Stomach (tissue), 4 donors: ENCODE measurements at regions not wholly inside any gene's neighbourhood (a gene's known extent, or its start where the extent isn't known, plus 50 kb on each side); places are given as distances from the start of the nearest gene placed in this dataset.

Experiments
- CTCF ChIP-seq, 7 experiments: fragments of 450-650 bp in 4 of 7; fragments of 200-600 bp in 3 of 7; sonication (generic) in 3 of 7; IDR thresholded peaks; one replicate each; pipeline ENCODE4 v1.5.1; 2016 to 2019; ENCODE audit warnings: antibody characterized with exemption in 7 of 7, control low read depth in 2 of 7, mild to moderate bottlenecking in 1 of 7
- EP300 ChIP-seq: sonication (generic); formaldehyde crosslinking; IDR thresholded peaks from one replicate; pipeline ENCODE4 v1.6.1; 2017; ENCODE audit warnings: antibody characterized with exemption
- POLR2A ChIP-seq, 4 donors: fragments of 450-650 bp; IDR thresholded peaks; one replicate each; pipeline ENCODE4 v1.6.1; 2016; ENCODE audit warnings: antibody characterized with exemption in 4 of 4, control low read depth in 2 of 4, mild to moderate bottlenecking in 1 of 4, moderate library complexity in 1 of 4

DNA sequence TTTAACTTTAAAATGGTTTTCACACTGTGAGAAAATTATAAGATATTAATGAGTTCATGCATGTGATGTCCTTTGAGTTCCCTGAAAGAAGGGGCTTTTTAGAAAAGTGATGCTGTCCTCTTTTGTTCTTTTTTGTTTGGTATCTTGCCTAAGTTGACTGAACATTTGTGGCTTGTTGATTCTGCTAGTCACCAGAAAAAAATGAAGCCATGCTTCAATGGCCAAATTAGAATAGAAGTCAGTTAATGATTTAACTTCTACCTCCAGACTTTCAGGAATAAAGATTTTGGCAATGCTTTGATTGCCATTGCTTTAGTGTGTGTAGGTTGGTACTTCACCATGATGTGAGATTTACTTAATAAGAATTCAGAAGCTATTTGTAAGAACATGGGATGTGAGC, 260.6 kb upstream of the NECTIN3 start:
- TF ChIP-seq CTCF (IDR thresholded peaks at IDR 0.05) (no peak), POLR2A (IDR thresholded peaks at IDR 0.05) (no peak), EP300 (no peak)
